Myocyte (in vitro differentiated cells): ENCODE measurements at regions not wholly inside any gene's neighbourhood (a gene's known extent, or its start where the extent isn't known, plus 50 kb on each side); places are given as distances from the start of the nearest gene placed in this dataset.
"Not testable (repeated sequence)": the region's sequence is repeated elsewhere in the genome, so short reads cannot be mapped to it uniquely, and the experiment has no call there.

Source experiments
- DNase-seq: peaks from one replicate; pipeline ENCODE4 v3.0.0-alpha.2; 2012; ENCODE audit warnings: low read depth

DNA sequence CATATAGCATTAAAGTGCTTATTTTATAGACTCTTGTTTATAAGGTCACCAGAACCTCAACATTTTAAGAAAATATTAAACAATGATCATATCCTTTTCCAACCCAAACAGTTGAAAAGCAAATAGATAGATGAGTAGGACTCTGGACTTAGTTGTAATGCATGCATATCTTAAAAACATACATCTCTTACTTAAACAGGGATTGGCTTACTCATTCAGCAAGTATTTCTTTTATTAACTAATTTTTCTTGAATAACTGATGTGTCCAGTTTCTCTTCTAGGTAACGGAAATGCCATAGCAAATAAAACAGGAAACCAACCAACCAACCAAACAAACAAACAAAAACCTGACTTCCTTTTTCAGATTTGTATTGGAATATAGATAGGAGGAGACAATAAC, 70.9 kb upstream of the NBPF4 start:
- DNase-seq = no peak

DNA sequence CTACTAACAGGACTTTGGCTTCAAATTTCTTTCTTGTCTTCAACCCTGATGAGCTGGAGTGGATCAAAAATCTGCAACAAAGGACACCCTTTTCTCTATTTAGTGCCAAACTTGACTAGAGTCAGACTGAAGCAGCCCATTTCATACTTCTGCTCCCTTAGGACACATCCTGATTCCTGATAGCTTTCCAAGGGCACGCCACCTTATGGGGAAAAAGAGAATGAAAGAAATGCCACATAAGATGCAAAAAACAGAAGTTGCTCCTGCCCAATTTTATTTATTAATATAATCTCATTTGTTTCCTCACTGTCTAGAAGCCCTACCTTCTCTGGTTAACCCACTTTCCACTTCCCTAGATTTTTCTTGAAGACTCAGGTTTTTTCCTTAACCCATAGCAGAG, 72.7 kb upstream of the NBPF4 start:
- peak; percentile 15 for DNase-seq

DNA sequence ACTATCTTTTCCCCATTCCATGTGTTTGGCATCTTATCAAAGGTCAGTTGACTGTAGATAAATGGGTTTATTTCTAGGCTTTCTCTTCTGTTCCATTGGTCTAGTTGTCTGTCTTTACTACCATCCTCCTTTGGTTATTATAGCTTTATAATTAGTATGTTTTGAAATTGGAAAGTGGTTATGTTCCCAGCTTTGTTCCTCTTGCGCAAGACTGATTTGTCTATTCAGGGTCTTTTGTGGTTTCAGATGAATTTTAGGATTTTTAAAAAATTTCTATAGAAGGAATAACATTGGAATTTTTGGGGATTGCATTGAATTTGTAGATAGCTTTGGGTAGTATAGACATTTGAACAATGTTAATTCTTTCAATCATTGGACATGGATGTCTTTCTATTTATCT, 77.0 kb upstream of the NBPF4 start:
- no peak for DNase-seq

DNA sequence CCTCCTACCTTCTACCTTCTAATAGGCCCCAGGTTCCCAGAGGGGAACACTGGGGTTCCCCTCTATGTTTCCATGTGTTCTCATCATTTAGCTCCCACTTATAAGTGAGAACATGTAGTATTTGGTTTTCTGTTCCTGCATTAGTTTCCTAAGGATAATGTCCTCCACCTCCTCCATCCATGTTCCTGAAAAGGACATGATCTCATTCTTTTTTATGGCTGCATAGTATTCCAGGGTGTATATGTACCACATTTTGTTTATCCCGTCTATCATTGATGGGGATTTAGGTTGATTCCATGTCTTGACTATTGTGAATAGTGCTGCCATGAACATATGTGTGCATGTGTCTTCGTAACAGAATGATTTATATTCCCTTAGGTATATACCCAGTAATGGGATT, 81.5 kb upstream of the NBPF4 start:
- not testable (repeated sequence) for DNase-seq

DNA sequence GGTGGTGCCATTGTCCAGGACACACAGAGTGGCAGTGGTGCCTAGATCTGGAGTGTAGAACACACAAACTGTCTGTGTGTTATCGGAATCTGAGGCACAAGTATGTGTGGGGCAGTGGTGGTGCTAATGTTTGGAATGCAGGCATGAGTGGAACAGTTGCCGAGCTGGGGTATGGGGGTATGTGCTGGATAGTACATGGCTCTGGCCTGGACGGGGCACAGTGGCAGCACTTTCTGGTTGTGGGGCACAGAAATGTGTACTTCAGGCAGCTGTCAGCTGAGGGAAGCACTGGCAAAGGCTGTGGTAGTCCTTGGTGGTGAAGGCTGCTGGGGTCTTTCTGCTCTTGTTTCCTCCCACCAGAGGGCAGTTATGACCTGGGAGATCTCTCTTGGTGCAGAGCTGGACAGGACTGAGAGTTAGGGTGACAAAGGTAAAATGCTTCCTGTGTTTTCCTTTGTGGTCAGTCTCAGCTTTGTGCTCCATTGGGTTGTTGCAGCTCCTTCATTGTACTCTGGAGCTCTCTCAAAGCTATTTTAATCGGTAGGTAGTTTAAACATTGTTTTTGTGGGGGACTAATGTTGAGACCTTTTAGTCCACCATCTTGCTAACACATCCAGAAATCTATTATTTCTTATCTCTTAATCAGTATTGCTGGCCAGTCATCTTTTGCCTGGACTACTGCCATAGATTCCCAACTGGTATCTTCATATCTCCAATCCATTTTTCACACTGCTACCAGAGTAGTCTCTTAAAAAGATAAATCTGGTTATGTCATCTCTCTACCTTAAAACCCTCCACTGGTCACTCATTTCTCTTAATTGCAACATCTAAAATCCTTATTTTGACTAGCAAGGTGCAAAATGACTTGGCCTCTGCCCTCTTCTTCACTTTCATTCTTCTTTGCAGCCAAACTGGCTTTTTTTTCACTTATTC, 83.9 kb upstream of the NBPF4 start:
- no peak for DNase-seq

DNA sequence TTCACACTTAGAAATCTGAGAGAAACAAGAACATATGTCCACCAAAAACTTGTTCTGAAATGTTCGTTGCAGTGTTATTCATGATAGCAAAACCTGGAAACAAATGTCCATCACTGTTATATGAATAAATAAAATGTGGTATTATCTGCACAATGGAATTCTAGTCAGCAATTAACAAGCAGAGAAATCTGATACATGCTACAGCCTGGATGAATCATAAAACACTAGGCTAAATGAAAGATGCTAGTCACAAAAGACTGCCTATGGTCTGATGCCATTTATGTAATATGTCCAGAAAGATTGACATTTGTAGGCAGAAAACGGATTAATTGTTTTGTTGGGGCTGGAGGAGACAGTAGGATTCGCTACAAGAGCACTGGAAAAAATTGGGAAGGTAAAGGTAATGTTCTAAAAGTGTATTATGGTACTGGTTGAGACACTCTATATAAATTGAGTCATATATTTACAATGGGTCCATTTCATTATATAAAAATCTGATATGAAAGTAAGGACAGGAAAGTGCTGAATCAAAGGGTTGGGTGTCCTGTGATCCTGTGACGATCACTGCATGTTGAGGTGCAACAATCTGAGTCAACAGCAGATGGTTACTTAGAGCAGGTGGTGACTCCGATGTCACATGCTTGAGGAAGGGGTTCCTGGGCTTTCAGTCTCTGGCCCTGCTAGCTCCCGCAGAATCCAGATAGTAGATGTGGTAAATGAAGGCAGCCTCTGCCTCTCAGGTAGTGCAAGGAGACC, 102.1 kb upstream of the NBPF4 start:
- DNase-seq = no peak

DNA sequence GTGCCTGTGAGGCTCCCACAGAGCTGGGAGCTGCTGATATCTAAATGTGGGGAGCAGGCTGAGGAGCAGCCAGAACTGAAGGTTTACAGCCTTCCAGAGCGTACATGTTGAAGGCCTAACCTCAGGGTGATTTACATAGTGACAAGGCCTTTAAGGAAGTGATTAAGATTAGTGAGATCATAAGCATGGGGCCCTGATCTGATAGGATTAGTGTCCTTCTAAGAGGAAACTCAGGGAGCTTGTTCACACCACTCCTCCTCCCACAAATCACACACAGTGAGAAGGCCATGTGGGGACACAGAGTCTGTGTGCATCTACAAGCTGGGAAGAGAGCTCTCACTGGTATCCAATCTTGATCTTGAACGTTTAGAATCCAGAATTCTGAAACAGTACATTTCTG, 92.3 kb upstream of the NBPF6 start:
- DNase-seq = no peak

DNA sequence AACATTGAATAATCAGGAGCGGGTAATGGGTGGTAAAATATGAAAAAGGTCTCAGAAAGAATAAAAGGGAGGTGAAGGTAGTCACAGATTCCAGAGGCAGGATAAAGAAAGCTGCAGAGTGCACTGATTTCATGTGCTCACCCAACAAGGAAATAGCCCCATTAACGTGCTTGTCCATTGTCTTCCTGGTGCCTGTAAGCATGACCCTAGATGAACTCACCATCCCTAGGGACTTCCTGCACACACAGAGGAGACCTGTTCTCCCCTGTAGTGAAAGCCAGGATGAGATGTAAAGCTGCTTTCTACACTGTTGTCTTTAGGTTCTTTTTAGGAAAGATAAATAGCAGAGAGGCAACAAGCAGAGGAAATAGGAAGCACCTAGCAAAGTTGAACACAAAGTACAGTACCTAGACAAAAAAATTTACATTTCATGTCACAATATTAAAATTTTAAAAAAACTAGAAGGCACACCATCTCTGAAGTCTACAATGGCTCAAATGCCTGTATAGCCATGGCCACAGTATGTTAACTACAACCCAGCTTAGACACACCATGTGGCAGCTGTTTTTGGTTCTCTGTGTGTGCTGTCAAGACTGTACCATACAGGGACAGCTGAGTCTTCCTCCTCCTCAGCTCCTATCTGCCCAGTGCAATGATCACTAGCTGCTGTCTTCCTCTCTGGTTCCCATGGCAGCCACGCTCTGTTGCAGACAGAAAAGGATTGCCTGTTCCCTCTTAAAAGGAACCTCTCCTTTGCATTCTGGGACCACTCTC, 69.9 kb upstream of the NBPF6 start:
- DNase-seq = not testable (repeated sequence)
